ENCODE measurements at regions not wholly inside any gene's neighbourhood (a gene's known extent, or its start where the extent isn't known, plus 50 kb on each side); places are given as distances from the start of the nearest gene placed in this dataset.
"Not testable (repeated sequence)": the region's sequence is repeated elsewhere in the genome, so short reads cannot be mapped to it uniquely, and the experiment has no call there.

- TF ChIP-seq, protein P1, sequence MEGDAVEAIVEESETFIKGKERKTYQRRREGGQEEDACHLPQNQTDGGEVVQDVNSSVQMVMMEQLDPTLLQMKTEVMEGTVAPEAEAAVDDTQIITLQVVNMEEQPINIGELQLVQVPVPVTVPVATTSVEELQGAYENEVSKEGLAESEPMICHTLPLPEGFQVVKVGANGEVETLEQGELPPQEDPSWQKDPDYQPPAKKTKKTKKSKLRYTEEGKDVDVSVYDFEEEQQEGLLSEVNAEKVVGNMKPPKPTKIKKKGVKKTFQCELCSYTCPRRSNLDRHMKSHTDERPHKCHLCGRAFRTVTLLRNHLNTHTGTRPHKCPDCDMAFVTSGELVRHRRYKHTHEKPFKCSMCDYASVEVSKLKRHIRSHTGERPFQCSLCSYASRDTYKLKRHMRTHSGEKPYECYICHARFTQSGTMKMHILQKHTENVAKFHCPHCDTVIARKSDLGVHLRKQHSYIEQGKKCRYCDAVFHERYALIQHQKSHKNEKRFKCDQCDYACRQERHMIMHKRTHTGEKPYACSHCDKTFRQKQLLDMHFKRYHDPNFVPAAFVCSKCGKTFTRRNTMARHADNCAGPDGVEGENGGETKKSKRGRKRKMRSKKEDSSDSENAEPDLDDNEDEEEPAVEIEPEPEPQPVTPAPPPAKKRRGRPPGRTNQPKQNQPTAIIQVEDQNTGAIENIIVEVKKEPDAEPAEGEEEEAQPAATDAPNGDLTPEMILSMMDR (IDR thresholded peaks at IDR 0.05; ENCODE audit: extremely low read depth, low read depth, low read length): no peak
- no peak overlapping the region for H3K4me3 ChIP-seq (ENCODE audit: insufficient read depth, low read length)
- H3K36me3 ChIP-seq (ENCODE audit: insufficient read depth, low read length): no peaks in the 10 kb centered on the region
- H3K9me3 ChIP-seq (ENCODE audit: low read depth, low read length): no peaks in the 10 kb centered on the region
- no peaks in the 10 kb centered on the region for H4K20me1 ChIP-seq (ENCODE audit: insufficient read depth, low read length)
- no peaks in the 10 kb centered on the region for H3K4me1 ChIP-seq (ENCODE audit: insufficient read depth, low read length)
- no peak overlapping the region for H3K27ac ChIP-seq (ENCODE audit: low read depth, low read length)
- no peak overlapping the region for H2AFZ ChIP-seq (ENCODE audit: low read length)
- DNase-seq (ENCODE audit: insufficient read length, low spot score, missing footprints): no peak
- H3K27me3 ChIP-seq (ENCODE audit: insufficient read depth, low read length): no peaks in the 10 kb centered on the region
- H3K79me2 ChIP-seq (ENCODE audit: insufficient read depth, low read length): no peaks in the 10 kb centered on the region
- H3K4me2 ChIP-seq (ENCODE audit: insufficient read depth, low read length): no peak overlapping the region
These were observed 123.6 kb downstream of the ACTBL2 start for GRCh38 chr5:57358796-57359592.

- not testable (repeated sequence) for H3K36me3 ChIP-seq (ENCODE audit: insufficient read depth, low read length); H3K4me3 ChIP-seq (ENCODE audit: insufficient read depth, low read length); H3K4me2 ChIP-seq (ENCODE audit: insufficient read depth, low read length); H3K9me3 ChIP-seq (ENCODE audit: low read depth, low read length); H2AFZ ChIP-seq (ENCODE audit: low read length); H3K27me3 ChIP-seq (ENCODE audit: insufficient read depth, low read length); H3K27ac ChIP-seq (ENCODE audit: low read depth, low read length); H3K79me2 ChIP-seq (ENCODE audit: insufficient read depth, low read length); H4K20me1 ChIP-seq (ENCODE audit: insufficient read depth, low read length); H3K4me1 ChIP-seq (ENCODE audit: insufficient read depth, low read length); DNase-seq (ENCODE audit: insufficient read length, low spot score, missing footprints)
These were observed 125.8 kb downstream of the ACTBL2 start for GRCh38 chr5:57356850-57357249.

- H3K4me3 ChIP-seq (ENCODE audit: insufficient read depth, low read length): no peak overlapping the region
- DNase-seq (ENCODE audit: insufficient read length, low spot score, missing footprints): no peak
- no peak overlapping the region for H3K27ac ChIP-seq (ENCODE audit: low read depth, low read length)
- H3K4me1 ChIP-seq (ENCODE audit: insufficient read depth, low read length): no peaks in the 10 kb centered on the region
- no peaks in the 10 kb centered on the region for H3K36me3 ChIP-seq (ENCODE audit: insufficient read depth, low read length)
- H4K20me1 ChIP-seq (ENCODE audit: insufficient read depth, low read length): no peaks in the 10 kb centered on the region
- H2AFZ ChIP-seq (ENCODE audit: low read length): no peak overlapping the region
- TF ChIP-seq, protein P1 (IDR thresholded peaks at IDR 0.05; ENCODE audit: extremely low read depth, low read depth, low read length): no peak
- no peaks in the 10 kb centered on the region for H3K79me2 ChIP-seq (ENCODE audit: insufficient read depth, low read length)
- no peaks in the 10 kb centered on the region for H3K27me3 ChIP-seq (ENCODE audit: insufficient read depth, low read length)
- H3K9me3 ChIP-seq (ENCODE audit: low read depth, low read length): no peaks in the 10 kb centered on the region
- no peak overlapping the region for H3K4me2 ChIP-seq (ENCODE audit: insufficient read depth, low read length)
These were observed 133.4 kb downstream of the ACTBL2 start for GRCh38 chr5:57349214-57349613.

GRCh38 chr5:57348376-57349140 is 134.1 kb downstream of the ACTBL2 start:
- no peak for DNase-seq (ENCODE audit: insufficient read length, low spot score, missing footprints)
- Histone ChIP-seq H3K27ac (ENCODE audit: low read depth, low read length) (no peak overlapping the region), H3K4me1 (ENCODE audit: insufficient read depth, low read length) (no peaks in the 10 kb centered on the region), H4K20me1 (ENCODE audit: insufficient read depth, low read length) (no peaks in the 10 kb centered on the region), H3K4me2 (ENCODE audit: insufficient read depth, low read length) (no peak overlapping the region), H3K79me2 (ENCODE audit: insufficient read depth, low read length) (no peaks in the 10 kb centered on the region), H3K4me3 (ENCODE audit: insufficient read depth, low read length) (no peak overlapping the region), H3K9me3 (ENCODE audit: low read depth, low read length) (no peaks in the 10 kb centered on the region), H3K36me3 (ENCODE audit: insufficient read depth, low read length) (no peaks in the 10 kb centered on the region), H3K27me3 (ENCODE audit: insufficient read depth, low read length) (no peaks in the 10 kb centered on the region), H2AFZ (ENCODE audit: low read length) (no peak overlapping the region)
- TF ChIP-seq, protein P1 (IDR thresholded peaks at IDR 0.05; ENCODE audit: extremely low read depth, low read depth, low read length): no peak

Data from osteoblast (primary cell).